ENCODE measurements at regions not wholly inside any gene's neighbourhood (a gene's known extent, or its start where the extent isn't known, plus 50 kb on each side); places are given as distances from the start of the nearest gene placed in this dataset.
"Not testable (repeated sequence)": the region's sequence is repeated elsewhere in the genome, so short reads cannot be mapped to it uniquely, and the experiment has no call there.

- no peak for DNase-seq
Measured at GRCh38 chr6:8940356-8940755, 505.0 kb upstream of the SLC35B3 start.

- DNase-seq: no peak
Measured at GRCh38 chr6:8939615-8940014, 504.3 kb upstream of the SLC35B3 start.

- no peak for DNase-seq
Measured at GRCh38 chr6:8934318-8934717, 499.0 kb upstream of the SLC35B3 start.

GRCh38 chr6:8930009-8930408, 494.7 kb upstream of the SLC35B3 start:
- no peak for DNase-seq

GRCh38 chr6:8920244-8920643, 484.9 kb upstream of the SLC35B3 start:
- not testable (repeated sequence) for DNase-seq

- DNase-seq: no peak
Measured at GRCh38 chr6:8918196-8918595, 482.9 kb upstream of the SLC35B3 start.

GRCh38 chr6:8914700-8915099, 479.4 kb upstream of the SLC35B3 start:
- no peak for DNase-seq

- no peak for DNase-seq
Measured at GRCh38 chr6:8908638-8909037, 473.3 kb upstream of the SLC35B3 start.

- no peak for DNase-seq
Measured at GRCh38 chr6:8906699-8907098, 471.4 kb upstream of the SLC35B3 start.

GRCh38 chr6:8905757-8906156, 470.4 kb upstream of the SLC35B3 start:
- no peak for DNase-seq

GRCh38 chr6:8904754-8905153, 469.4 kb upstream of the SLC35B3 start:
- no peak for DNase-seq

GRCh38 chr6:8900056-8900455, 464.7 kb upstream of the SLC35B3 start:
- no peak for DNase-seq

- DNase-seq: no peak
Measured at GRCh38 chr6:8889514-8889913, 454.2 kb upstream of the SLC35B3 start.

- DNase-seq: no peak
Measured at GRCh38 chr6:8888468-8888867, 453.1 kb upstream of the SLC35B3 start.

- no peak for DNase-seq
Measured at GRCh38 chr6:8881663-8882062, 446.3 kb upstream of the SLC35B3 start.

GRCh38 chr6:8879334-8879733, 444.0 kb upstream of the SLC35B3 start:
- no peak for DNase-seq

GRCh38 chr6:8875986-8876385, 440.6 kb upstream of the SLC35B3 start:
- no peak for DNase-seq

GRCh38 chr6:8872589-8872988, 437.2 kb upstream of the SLC35B3 start:
- no peak for DNase-seq

GRCh38 chr6:8865451-8865850, 430.1 kb upstream of the SLC35B3 start:
- DNase-seq: no peak

GRCh38 chr6:8860671-8861070, 425.3 kb upstream of the SLC35B3 start:
- DNase-seq: no peak

GRCh38 chr6:8859501-8859900, 424.2 kb upstream of the SLC35B3 start:
- no peak for DNase-seq

GRCh38 chr6:8858854-8859331, 423.5 kb upstream of the SLC35B3 start:
- DNase-seq: no peak

- no peak for DNase-seq
Measured at GRCh38 chr6:8857160-8857559, 421.8 kb upstream of the SLC35B3 start.

- DNase-seq: no peak
Measured at GRCh38 chr6:8855411-8855810, 420.1 kb upstream of the SLC35B3 start.

GRCh38 chr6:8852332-8852731, 417.0 kb upstream of the SLC35B3 start:
- DNase-seq: no peak

- DNase-seq: not testable (repeated sequence)
Measured at GRCh38 chr6:8846680-8847079, 411.3 kb upstream of the SLC35B3 start.
